ENCODE measurements at regions not wholly inside any gene's neighbourhood (a gene's known extent, or its start where the extent isn't known, plus 50 kb on each side); places are given as distances from the start of the nearest gene placed in this dataset.

DNA sequence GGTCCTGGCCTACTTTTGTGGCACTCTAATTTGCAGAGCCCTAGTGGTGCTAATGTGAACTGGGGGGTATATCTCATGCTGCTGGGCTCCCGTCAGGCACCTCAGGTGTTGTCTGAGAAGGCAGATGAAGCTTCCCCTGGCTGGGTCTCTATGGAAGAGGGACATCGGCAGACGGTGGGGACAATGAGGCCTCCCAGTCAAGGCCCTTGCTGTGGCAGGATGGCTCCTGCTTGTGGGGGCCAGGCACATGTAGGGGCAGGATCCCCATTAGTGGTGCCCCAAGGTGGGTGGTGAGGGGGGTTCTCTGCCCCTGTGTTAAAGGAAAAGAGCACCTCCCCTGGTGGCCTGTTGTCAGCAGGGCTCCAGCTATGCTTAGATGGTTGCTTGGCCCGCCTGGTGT lies 192.8 kb upstream of the S1PR3 start:
- no peak for DNase-seq

DNA sequence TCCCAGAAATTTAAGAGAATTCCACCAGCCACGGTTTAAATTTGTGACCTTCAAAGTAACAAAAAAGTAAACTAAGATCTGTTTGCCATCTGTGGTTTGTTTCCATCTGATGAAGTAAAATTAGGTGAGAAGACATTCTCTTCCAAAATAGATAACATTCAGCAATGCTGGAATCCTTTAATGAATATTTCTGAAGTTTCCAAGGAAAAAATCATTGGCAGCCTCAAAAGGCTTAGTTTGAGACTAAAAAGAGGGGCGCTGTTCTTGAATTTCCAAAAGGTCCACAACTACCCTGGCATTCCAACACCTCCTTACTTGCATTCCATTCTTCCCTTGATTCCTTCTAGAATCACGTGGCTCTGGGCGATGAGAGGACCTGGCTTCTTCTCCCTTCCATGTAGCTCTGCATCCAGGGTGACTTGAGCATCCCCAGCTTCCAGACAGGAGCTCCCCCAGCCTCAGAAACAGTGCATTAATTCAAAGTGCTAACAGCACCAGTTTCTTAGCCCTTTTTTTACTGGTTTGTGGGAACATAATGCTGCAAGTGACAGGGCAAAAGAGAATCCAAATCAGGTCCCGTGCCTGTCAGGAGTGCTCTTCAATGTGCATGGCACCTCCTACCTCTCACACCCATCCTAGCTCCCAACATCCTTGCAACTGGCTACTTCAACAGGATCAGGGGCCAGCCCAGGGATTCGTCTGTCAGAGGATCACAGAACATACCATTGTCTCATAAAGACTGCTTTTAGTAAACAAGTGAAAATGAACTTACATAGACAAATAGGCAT lies 191.5 kb upstream of the S1PR3 start:
- DNase-seq = no peak

DNA sequence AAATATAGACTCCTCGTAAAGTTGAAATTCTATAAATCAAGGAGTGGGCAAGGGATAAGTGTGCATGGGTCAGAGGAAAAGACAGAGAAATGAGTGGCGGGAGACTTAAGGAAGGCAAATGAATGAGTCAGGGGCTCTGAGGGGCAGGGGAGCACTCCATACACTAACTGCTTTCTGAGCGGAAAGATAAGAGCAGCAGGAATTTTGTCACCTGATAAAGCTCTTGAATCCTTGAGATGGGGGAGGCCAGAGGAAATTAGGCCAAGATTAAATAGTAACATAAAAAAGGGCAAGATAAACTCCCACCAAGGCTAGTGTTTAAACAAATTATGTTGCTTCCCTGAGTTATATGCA lies 191.0 kb upstream of the S1PR3 start:
- no peak for DNase-seq

DNA sequence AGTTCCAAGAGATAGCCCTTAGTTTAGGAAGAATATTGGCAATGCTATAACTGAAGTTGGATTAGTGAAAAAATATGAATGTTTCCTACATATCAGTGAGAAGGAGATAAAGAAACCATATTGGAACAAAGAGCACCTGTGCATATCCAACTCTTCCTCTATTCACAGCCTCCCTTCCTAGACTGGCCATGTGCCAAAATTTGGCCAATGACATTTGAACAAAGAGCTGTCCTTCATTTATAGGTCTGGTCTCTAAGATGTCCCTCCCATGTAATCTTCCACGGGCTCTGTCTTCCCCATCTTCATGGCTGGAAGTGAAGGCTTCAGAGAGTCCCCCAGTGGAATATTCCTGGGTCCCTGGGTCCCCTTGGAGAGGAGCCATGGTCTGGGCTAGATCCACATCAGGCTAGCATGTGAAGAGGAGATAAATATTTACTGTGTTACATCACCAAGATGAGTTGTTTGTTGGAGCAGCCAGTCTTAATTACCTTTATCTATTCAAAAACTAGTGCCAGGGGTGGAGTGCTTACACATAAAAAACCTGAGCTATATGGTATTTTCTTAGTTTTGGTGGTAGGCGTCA lies 190.0 kb upstream of the S1PR3 start:
- no peak for DNase-seq

DNA sequence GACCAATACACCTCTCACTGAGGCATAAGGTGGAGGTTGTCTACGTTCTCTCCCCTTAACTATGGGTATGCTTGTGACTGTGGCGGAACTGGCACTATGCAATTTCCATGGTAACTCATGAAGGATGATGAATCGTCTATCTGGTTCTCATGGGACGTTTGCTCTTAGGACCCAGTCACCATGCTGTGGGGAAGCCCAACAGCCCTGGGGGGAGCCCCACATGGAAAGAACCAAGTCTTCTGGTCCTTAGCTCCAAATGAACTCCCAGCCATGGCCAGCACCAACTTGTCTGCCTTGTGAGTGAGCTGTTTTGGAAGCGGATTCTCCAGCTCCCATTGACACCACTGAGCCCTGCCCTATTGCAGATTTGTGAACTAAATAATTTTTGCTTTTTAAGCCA lies 188.7 kb upstream of the S1PR3 start:
- DNase-seq = no peak

DNA sequence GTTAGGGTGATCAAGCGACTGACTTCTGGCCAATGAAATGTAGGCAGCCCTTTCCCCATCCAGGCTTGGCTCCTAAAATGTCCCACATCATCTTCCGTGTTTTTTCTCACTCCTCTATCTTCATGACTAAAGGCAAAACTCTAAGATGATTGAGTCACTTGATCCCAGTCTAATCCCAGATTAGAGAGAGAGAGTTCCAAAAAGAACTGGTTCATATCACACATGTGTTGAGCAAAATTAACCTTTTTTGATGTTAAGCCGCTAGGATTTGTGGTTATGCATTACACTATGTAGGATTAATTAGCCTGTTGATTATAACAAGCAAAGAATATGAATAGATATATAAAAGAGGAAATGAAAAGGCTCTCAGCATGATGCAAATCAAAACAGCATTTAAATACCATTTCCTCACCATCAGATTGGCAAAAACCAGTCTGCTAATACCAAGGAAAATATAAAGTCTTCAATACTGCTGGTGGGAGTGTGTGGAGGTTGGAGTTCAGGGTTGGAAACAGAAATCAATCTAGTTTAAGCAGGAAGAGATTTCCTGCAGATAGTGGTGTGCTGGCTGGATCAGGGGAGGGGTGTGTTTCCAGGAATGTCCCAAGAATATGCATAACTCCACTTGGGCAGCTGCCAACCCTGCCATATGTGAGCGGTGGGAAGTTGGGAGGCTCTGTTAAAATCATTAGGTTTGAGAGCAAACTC lies 187.6 kb upstream of the S1PR3 start:
- DNase-seq = no peak

DNA sequence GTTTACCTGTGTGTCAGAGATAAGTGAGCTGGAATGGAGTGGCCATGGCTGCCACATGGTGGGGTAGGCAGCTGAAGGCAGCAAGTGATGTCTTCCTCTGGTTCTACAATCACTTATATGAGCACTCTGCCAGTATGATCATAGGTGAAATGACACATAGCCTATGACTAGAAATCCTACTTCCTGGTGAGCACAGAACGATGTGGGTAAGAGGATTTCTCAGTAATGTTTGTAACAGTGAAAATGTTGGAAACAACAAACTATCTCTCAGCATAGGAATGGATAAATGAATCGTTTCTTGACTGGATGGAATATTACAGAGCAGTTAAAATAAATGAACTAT lies 187.0 kb upstream of the S1PR3 start:
- no peak for DNase-seq

DNA sequence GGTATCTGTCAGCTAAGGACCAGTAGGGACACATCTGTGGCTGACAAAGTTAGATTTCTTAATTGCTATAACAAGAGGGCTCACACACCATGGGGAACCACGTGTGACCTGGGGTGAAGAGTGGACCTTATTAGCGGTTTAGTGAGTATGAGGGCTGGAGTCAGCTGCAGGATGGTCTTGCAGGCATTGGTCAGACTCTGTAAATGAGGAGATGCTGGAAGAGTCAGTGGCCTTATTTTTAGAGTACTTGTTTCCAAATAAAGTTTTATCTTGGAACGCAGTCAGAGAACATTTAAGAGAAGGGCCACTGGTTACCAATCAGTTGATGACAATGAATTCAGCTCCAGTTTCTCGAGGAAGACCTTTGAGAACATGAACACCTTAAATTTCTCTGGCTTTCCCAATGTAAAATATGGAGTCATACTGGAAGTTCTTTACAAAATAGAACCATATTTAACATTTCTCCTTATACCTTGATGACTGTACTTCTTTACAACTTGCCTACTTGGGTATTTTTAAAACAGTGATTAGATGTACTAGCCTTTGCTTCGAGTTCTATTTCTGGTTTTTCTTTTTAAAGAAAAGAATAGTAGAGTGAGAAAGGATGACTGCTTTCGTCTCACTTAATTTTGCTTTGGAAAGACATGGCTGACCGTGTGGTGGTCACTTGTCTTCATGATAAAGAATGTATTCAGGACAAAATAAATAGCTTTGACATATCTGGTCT lies 185.9 kb upstream of the S1PR3 start:
- no peak for DNase-seq

DNA sequence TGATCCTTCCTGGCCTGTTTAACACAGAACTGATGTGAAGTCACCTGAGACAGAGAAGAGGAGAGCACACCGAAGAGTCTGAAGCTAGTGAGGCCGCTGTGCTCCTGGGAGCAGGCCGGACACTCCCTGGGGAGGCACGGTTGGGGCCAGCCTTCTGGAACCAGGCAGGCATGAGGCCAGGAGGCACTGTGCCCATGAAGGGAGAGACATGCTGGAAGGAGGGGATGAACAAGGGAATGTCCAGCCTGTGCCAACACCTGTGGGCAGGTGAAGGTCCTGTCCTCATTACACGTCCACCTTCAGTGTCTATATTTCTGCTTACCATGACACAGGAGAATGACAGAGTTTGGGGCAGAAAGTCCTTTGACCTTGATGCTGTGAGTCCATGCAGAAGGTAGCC lies 183.8 kb upstream of the S1PR3 start:
- DNase-seq = no peak

DNA sequence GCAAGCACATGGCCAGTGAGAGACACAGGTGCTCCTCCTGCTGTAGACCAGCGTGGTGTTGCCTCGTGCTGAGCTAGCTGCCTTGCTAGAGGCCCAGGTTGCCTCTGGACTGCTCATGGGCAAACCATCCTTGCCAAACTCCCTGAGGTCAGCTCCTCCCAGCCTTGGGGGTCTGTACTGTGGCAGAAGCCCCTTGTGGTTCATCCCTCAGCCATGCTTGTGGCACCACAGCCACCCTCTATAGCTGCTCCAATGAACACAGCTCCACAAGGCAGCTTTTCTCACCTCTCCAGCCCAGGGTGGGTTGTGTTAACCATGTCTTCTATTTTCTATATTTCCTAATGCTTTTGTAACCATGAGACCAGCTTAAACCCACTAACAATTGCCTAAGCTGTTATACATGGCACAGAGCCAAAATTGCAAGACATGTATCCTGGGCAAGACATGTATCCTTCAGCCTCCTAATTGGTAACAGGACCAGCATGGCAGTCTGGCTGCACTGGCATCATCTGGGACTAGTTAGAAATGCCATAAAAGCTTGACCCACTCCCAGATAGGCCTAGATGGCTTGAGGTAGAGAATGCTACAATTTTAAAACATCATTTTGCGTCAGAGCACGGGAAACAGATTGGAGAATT lies 183.1 kb upstream of the S1PR3 start:
- no peak for DNase-seq

DNA sequence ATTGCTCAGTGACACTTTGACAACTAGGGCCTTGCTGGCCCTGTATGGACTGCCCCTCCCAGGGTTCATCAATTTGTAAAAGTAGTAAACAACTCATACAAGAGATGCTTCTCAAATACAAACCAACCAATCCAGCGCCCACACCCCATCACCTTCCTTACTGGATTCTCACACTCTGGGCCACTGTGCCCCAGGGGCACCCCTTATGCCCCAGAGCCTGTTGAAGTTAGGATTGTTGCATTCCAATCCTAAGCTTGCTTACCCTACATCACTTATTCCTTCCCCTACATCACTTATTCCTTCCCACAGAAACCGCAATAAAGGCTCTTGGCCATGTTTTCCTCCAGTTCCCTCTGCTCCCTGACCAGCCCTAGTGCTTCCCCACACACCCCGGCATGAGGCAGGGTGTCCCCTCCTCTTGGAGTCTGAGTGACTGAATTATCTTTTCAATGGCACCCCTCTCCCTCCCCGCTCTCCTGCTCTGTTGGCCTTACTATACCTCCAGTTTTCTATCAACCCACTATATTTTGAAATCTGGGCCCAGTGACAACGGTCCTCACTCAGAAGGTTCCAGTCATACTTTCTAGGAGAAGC lies 182.4 kb upstream of the S1PR3 start:
- no peak for DNase-seq

DNA sequence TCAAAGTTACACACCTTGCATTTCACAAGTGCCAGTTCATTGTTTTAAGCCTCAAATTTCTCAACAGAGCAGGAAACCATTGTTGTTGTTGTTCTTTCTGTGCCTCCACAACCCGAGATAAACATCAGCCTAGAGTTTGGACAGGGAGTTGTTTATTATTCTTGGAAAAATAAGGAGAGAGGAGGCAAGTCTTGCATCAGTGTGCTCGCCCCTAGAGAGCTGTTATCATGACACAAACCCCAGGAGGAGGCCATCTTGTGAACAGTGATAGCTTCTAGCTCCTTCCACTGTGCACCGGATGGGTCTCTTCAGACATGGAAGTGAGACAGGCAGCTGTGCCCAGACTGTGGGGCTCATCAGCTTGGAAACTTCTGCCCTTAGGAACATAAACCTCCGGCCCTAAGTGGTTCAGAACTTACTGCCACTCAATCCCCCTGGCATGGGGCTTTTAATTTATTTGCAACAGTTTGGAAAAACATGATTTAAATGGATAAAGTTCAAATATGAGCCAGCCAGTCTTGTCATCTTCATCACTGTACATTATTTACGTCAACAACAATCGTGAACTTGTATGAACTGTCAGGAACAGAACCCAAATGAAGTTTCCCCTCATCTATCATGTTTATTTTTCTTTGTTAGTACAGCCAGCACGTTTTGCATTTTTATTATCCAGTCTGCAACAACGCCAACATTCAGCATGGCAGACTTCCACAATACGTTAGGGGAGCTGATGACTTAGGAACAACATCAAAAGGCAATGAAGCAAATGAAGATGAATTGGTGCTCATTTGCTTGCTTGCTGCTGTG lies 181.7 kb upstream of the S1PR3 start:
- DNase-seq = no peak

DNA sequence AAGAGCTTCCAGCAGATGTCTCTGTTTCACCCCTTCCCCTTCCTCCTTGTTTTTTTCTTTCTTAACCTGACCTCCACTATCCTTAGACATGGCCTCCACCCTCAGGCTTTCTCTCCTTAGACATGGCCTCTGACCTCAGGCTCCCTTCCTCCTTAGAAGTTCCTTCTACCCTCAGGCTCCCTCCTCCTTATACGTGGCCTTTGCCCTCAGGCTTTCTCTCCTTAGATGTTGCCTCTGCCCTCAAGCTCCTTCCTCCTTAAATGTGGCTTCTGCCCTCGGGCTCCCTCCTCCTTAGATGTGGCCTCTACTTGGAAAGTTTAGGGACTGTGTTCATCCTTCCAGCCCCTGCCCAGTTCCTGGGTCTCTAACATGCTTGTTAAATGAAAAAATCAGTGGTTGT lies 180.4 kb upstream of the S1PR3 start:
- no peak for DNase-seq

DNA sequence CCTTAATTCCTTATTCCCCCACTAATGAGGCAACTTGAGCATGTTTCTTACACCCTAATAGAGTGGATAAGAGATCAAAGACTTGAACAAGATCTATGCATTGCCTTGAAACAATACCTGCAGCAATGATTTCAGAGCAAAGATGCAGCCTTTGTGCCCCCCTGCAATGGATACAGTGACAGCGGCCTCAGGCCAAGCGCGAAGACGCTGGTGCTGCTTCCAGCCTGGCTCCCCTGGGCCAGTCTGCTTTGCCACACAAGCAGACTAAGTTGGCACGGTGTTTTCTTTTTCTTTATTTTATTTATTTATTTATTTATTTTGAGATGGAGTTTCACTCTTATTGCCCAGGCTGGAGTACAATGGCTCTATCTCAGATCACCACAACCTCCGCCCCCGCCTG lies 179.8 kb upstream of the S1PR3 start:
- DNase-seq = no peak

DNA sequence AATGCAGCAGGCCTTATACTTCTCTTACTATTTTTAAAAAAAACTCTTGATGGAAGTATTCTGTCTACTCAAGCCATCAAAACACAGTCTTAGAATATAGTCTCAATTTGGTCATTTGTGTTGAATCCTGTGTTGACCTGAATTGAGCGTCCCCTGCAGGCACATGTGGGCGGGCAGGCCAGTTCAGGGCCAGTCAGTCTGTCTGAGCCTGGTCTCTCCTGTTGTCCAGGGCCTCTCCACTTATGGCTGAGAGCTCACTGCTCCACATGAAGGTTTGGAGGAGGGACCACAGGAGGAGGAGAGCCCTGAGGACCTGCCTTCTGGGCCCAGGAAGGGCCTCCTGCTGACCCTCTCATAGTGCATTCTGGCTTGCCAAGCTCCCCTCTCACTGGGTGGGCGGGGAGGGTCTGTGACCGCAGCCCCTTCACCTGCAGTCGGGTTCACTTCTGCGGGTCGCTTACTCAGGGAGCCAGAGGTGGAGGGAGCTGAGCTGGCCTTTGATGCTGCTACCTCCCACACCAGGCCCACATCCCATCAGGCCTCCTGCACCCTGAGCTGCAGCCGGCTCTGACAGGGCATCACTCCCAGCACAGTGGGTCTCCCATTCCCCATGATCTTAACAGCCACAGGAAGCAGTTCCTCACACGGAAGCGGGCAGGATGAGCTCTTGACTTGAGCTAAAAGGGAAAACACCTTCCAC lies 178.2 kb upstream of the S1PR3 start:
- DNase-seq = no peak

DNA sequence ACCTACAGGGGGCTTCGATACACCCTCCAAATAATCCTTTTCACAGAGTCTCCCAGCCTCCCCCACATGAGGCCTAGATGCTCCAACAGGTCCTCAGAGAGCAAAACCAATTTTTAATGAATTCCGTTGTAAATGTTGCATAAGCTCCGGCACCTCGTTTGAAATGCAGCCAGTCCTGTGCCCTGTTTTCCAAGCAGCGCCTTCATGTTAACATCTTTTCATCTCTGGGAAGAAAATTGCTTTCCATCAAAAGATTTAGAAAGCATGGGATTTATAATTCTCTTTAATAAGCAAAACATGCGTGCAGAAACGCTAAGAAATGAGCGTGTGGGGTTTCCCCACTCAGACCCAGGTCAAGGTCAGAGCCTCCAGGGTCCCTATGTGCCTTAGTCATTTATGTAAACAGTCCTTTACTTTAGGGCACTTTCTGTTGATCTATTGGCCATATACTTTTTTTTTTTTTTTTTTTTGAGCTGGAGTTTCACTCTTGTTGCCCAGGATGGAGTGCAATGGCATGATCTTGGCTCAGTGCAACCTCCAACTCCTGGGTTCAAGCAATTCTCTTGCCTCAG lies 177.5 kb upstream of the S1PR3 start:
- DNase-seq = no peak

DNA sequence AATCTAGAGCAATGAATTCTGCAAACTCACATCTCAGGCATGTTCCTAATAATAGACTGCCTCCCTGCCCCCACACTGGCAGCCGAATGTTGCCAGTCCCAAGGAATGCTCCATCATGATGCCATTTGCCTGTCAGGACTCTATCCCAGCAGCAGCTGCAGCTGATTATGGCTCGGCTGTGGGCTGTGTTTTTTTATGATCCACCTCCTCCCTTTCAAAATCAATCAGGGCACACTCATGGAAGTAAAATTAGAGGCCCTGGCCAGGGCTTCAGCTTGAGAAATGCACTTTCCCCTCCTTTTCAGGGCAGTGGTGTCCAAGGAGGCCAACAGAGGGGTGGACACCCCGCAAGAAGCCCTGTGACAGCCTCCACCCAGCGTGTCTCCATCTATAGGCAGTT lies 176.7 kb upstream of the S1PR3 start:
- DNase-seq = no peak

DNA sequence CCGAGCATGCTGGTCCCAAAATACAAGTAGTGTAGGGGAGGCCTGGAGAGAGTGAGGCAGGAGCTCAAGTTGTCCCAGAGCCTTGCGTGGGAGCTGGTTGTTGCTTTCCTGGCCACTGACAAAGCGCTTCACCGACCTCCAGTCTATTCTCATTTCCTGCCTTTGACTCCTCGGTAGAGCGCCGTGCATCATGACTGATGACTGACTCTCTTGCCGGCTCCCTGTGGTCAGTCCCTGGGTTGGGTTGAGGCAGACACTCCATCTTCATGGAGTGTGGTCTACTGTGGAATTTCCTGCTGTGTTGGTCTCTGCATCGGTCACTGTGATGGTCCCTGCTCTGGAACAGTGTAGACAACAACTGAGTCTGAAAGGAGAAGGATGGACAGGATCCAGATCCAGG lies 175.1 kb upstream of the S1PR3 start:
- DNase-seq = no peak

DNA sequence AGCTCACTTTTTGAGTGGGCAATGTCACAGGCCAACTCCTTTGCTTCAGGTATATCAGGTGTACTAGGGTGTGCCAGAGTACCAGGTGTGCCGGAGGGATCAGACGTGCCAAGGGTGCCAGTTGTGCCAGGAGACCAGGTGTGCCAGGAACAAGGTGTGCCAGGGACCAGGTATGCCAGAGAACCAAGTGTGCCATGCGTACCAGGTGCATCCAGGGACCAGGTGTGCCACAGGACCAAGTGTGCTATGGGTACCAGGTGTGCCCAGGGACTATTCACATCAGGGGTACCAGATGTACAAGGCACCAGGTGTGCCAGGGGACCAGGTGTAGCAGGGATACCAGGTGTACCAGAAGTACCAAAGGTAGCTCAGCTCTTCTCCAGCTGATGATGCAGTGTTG lies 174.7 kb upstream of the S1PR3 start:
- DNase-seq = no peak

DNA sequence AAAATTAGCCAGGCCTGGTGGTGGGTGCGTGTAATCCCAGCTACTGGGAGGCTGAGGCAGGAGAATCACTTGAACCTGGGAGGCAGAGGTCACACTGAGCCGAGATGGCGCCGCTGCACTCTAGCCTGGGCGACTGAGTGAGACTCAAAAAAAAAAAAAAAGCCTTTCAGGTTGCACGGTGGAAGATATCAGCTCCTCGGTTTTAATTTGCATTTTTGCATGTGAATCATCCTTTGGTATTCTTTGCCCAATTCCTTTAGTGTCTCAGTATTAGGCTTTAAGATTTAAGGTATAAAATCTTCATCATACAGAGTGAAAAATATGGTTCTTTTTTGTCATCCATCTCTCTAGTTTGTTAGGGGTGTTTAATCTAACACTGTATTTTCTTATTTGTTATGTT lies 173.6 kb upstream of the S1PR3 start:
- DNase-seq = no peak

Measured in T-helper 1 cell (primary cell).